COLO668 (cell line): ENCODE measurements at regions not wholly inside any gene's neighbourhood (a gene's known extent, or its start where the extent isn't known, plus 50 kb on each side); places are given as distances from the start of the nearest gene placed in this dataset.
"Not testable (repeated sequence)": the region's sequence is repeated elsewhere in the genome, so short reads cannot be mapped to it uniquely, and the experiment has no call there.

Experiments
- DNase-seq: peaks from one replicate; lab custom pipeline; 2025; ENCODE audit not compliant: unreplicated experiment; lab: John Stamatoyannopoulos, UW

GRCh38 chr20:56689318-56689717 is 60.2 kb downstream of the TFAP2C start:
- DNase-seq = no peak

GRCh38 chr20:56689852-56690485 is 60.9 kb downstream of the TFAP2C start:
- DNase-seq = no peak

- DNase-seq = no peak
These were observed 61.5 kb downstream of the TFAP2C start for GRCh38 chr20:56690531-56691175.

- DNase-seq = no peak
These were observed 62.4 kb downstream of the TFAP2C start for GRCh38 chr20:56691325-56691998.

- no peak for DNase-seq
These were observed 64.1 kb downstream of the TFAP2C start for GRCh38 chr20:56693217-56693616.

GRCh38 chr20:56697476-56697875 is 68.4 kb downstream of the TFAP2C start:
- DNase-seq = no peak

- DNase-seq = no peak
These were observed 69.2 kb downstream of the TFAP2C start for GRCh38 chr20:56698297-56698696.

- no peak for DNase-seq
These were observed 69.6 kb downstream of the TFAP2C start for GRCh38 chr20:56698749-56699148.

- no peak for DNase-seq
These were observed 74.1 kb downstream of the TFAP2C start for GRCh38 chr20:56702931-56703840.

GRCh38 chr20:56706867-56707360 is 77.8 kb downstream of the TFAP2C start:
- no peak for DNase-seq

GRCh38 chr20:56708991-56709390 is 79.9 kb downstream of the TFAP2C start:
- DNase-seq = no peak

GRCh38 chr20:56710125-56710524 is 81.0 kb downstream of the TFAP2C start:
- DNase-seq = no peak

- DNase-seq = not testable (repeated sequence)
These were observed 81.5 kb downstream of the TFAP2C start for GRCh38 chr20:56710577-56710976.

GRCh38 chr20:56711018-56711417 is 81.9 kb downstream of the TFAP2C start:
- DNase-seq = no peak

- DNase-seq = no peak
These were observed 86.2 kb downstream of the TFAP2C start for GRCh38 chr20:56715309-56715708.

GRCh38 chr20:56715902-56716519 is 86.9 kb downstream of the TFAP2C start:
- DNase-seq = no peak

GRCh38 chr20:56716806-56717205 is 87.7 kb downstream of the TFAP2C start:
- no peak for DNase-seq

GRCh38 chr20:56718816-56719215 is 89.7 kb downstream of the TFAP2C start:
- DNase-seq = no peak

GRCh38 chr20:56720620-56721213 is 91.6 kb downstream of the TFAP2C start:
- DNase-seq = no peak

GRCh38 chr20:56722042-56722441 is 92.9 kb downstream of the TFAP2C start:
- no peak for DNase-seq
